ENCODE measurements at regions not wholly inside any gene's neighbourhood (a gene's known extent, or its start where the extent isn't known, plus 50 kb on each side); places are given as distances from the start of the nearest gene placed in this dataset.

DNA sequence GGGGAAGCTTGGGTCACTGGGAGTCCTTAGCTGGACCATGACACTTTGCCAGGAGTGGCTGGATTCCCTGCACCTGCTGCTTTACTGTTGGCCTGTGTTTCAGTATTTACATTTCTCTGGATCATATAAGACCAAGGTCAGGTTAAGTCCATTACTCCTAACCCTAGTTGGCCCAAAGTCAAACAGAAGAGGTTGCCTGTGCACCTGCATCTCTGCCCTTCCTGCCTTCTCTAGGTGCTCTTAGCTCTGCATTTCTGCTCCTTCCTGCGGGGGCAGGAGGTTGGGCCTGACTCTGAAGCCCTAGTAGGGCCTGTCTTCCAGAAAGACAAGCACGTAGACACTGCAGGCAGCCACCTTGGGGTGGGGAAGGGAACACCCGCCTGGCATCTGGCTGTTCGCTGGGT is 124.3 kb downstream of the RPLP1 start:
- TF ChIP-seq, protein P1, sequence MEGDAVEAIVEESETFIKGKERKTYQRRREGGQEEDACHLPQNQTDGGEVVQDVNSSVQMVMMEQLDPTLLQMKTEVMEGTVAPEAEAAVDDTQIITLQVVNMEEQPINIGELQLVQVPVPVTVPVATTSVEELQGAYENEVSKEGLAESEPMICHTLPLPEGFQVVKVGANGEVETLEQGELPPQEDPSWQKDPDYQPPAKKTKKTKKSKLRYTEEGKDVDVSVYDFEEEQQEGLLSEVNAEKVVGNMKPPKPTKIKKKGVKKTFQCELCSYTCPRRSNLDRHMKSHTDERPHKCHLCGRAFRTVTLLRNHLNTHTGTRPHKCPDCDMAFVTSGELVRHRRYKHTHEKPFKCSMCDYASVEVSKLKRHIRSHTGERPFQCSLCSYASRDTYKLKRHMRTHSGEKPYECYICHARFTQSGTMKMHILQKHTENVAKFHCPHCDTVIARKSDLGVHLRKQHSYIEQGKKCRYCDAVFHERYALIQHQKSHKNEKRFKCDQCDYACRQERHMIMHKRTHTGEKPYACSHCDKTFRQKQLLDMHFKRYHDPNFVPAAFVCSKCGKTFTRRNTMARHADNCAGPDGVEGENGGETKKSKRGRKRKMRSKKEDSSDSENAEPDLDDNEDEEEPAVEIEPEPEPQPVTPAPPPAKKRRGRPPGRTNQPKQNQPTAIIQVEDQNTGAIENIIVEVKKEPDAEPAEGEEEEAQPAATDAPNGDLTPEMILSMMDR (IDR thresholded peaks at IDR 0.05; ENCODE audit: insufficient read depth, missing control alignments) = no peak
- DNase-seq (ENCODE audit: insufficient read length, low spot score) = no peak
- no peak for FAIRE-seq

DNA sequence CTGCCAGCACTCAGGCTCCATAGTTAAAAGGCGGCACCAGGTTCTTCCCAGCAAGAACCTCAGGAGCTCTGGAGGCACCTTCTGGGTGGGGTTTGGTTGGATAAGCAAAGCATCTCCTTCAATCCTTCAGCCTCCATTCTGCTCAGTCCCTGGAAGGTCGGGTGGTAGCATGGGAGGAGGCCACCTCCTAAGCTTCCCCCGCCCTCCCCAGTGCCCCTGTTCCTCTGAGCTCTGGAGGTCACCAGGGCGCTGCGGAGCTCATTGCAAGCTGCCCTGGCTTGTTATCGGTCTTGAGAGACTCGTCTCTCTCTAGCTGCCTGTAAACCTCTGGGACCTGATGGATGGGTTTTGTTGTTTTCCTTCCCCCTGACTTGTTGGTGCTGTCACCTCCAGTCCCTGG is 124.8 kb downstream of the RPLP1 start:
- FAIRE-seq = no peak
- TF ChIP-seq, protein P1 (IDR thresholded peaks at IDR 0.05; ENCODE audit: insufficient read depth, missing control alignments) = no peak
- DNase-seq (ENCODE audit: insufficient read length, low spot score) = no peak

DNA sequence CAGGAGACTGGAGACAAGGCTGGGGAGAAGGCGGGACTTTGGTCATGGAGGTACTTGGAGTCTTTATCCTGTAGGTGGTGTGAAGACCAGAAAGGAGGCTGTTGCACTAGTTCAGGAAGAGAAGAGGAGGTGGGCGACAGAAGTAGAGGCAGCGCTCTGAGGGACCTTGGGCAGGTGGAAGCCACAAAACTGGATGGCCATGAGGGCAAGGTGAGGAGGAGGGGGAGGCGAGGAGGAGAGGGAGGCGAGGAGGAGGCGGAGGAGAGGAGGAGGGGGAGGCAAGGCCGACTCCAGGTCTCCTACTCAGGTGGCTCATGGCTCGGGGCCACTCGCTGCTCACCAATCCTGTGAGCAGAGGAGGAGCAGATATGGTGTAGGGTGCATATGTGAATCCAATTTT is 125.6 kb downstream of the RPLP1 start:
- FAIRE-seq (no peak), DNase-seq (ENCODE audit: insufficient read length, low spot score) (no peak)
- TF ChIP-seq, protein P1 (IDR thresholded peaks at IDR 0.05; ENCODE audit: insufficient read depth, missing control alignments) = no peak

DNA sequence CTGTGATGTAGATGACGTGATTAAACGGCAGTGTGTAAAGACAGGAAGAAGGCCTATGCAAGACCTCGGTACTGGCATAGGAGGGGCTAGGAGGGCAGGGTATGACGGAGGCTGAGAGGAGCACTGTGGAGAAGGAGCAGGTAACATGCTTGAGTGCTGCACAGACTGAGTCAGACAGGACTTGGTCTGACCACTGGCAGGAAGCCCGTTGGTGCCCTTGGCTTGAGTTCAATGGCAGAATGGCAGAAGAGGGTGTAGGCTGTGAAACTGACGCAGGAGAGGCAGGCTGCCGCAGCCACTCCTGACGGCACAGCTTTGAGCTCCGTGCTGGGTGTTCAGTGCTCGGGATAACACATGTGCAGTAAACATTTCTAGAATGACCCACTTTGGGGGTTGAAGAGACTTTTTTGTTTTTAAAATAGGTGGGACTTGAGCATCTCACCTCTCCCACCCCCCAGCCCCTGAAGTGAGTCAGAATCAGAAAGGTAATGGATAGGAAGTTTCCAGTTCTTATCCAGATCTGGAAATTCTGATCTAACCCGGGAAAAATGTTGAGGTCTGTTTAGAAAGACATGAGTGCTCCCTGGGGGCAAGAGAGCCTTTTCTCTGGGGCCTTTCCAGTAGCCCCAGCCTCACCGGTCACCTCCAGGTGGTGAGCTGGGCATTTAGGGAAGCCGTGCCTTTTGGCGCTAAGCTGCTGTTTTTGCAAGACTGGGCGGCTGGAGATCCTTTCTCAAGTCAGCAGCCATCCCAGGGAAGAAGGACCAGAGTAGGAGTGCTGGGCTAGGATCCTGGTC is 126.4 kb downstream of the RPLP1 start:
- FAIRE-seq (no peak), DNase-seq (ENCODE audit: insufficient read length, low spot score) (no peak)
- TF ChIP-seq, protein P1 (IDR thresholded peaks at IDR 0.05; ENCODE audit: insufficient read depth, missing control alignments) = no peak

DNA sequence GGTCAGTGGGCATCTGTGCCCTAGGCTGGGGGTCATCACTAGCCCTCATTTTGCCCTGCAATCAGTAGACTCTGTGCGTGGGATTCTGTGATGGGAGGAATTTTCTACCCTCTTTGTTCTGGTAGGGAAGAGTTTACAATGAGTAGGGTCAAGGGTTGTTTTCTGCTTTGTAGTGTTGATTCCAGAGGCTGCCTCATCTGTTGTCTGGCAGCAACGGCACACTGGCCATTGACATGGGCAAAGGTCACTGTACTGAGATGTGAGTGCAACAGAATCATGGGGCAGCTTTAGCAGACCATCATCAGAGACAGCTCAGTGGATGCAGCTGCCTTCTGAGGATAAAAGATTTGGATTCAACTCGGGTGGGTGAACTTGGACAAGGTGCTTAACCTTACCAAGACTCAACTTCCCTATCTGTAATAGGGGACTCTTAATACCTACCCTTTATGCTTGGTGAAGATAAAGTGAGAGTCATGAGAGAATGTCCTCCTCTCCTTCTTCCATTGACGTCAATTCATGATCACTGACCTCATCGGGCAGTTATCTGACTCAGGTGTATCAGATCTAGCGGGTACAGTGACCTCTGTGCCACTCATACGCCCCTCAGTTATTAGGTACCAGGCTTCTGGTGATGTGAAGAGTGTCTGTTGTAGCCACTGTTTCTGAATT is 127.5 kb downstream of the RPLP1 start:
- FAIRE-seq = no peak
- no peak for DNase-seq (ENCODE audit: insufficient read length, low spot score)
- TF ChIP-seq, protein P1 (IDR thresholded peaks at IDR 0.05; ENCODE audit: insufficient read depth, missing control alignments) = no peak

DNA sequence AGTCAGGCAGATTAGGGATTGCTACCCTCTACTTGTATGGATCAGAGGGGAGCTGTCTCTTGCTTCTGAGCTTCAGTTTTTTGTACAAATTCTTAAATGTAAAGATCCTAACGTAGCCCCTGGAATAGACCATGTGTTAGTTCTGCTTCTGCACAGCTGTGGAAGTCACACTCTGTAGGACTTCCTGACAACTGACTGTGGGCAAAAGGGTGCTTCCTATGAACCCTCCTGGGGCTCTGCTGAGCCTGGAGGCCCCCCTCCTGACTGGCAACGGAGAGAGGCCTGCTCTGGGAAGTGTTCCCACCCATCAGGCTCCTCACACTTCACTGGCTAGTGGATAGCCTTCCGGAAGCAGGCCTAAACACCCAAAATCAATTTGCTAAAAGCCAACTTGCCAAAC is 131.0 kb downstream of the RPLP1 start:
- DNase-seq (ENCODE audit: insufficient read length, low spot score) = no peak
- no peak for FAIRE-seq
- TF ChIP-seq, protein P1 (IDR thresholded peaks at IDR 0.05; ENCODE audit: insufficient read depth, missing control alignments) = no peak

DNA sequence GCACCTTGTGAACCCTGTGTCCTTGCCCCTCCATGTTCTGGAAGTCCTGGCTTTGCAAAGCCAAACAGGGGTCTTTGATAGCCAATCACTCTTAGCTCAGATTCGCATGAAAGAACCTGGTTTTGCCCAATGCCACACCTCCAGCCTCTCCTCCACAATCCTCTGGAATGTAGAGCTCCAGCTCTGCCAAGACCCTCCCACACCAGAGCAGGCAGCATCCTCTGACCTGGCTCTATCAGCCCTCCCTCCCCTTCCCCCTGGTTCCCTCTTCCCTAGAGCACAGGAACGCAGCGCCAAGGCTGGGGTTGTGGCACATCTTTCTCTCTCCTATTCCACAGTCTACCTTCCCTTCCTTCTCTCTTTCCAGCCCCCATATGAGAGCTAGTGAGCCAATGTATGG is 133.3 kb downstream of the RPLP1 start:
- TF ChIP-seq, protein P1 (IDR thresholded peaks at IDR 0.05; ENCODE audit: insufficient read depth, missing control alignments) = no peak
- DNase-seq (ENCODE audit: insufficient read length, low spot score) (no peak), FAIRE-seq (no peak)

Data from D721Med (cell line).